ENCODE measurements at regions not wholly inside any gene's neighbourhood (a gene's known extent, or its start where the extent isn't known, plus 50 kb on each side); places are given as distances from the start of the nearest gene placed in this dataset.

DNA sequence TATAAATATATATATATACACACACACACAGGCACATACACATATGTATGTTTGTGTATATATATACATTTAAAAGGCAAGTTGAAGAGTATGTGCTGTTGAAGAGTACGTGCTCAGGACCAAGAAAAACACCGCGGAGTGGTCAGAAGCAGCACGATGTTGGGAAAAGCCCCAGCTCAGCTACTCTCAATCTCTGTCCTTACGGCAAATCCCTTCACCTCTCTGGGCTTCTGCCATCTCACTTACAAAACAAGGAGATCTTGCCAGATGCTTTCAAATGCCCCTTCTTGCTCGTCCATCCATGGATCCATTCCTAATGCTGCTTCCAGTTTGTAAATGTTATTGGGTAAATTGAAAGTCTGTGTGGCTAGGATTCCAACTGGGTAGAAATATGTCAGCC lies 333.9 kb downstream of the BCL11A start:
- no peak overlapping the region for H3K27ac ChIP-seq
- DNase-seq, result no peak
- H3K9ac ChIP-seq (ENCODE audit: low read depth in 2 of 2, low read length in 2 of 2), result no peak overlapping the region
- no peaks in the 10 kb centered on the region for H3K9me3 ChIP-seq
- no peaks in the 10 kb centered on the region for H3K4me1 ChIP-seq
- H3K36me3 ChIP-seq, result no peaks in the 10 kb centered on the region
- H3K27me3 ChIP-seq, result no peaks in the 10 kb centered on the region
- intact Hi-C loops (cut with DNase I), result loop anchor here (10.0 kb wide), 1 partner anchor 335 kb away; the partner anchor contains the start of gene BCL11A
- no peak overlapping the region for H3K4me3 ChIP-seq
- TF ChIP-seq, protein P1, sequence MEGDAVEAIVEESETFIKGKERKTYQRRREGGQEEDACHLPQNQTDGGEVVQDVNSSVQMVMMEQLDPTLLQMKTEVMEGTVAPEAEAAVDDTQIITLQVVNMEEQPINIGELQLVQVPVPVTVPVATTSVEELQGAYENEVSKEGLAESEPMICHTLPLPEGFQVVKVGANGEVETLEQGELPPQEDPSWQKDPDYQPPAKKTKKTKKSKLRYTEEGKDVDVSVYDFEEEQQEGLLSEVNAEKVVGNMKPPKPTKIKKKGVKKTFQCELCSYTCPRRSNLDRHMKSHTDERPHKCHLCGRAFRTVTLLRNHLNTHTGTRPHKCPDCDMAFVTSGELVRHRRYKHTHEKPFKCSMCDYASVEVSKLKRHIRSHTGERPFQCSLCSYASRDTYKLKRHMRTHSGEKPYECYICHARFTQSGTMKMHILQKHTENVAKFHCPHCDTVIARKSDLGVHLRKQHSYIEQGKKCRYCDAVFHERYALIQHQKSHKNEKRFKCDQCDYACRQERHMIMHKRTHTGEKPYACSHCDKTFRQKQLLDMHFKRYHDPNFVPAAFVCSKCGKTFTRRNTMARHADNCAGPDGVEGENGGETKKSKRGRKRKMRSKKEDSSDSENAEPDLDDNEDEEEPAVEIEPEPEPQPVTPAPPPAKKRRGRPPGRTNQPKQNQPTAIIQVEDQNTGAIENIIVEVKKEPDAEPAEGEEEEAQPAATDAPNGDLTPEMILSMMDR (IDR thresholded peaks at IDR 0.05), result no peak

DNA sequence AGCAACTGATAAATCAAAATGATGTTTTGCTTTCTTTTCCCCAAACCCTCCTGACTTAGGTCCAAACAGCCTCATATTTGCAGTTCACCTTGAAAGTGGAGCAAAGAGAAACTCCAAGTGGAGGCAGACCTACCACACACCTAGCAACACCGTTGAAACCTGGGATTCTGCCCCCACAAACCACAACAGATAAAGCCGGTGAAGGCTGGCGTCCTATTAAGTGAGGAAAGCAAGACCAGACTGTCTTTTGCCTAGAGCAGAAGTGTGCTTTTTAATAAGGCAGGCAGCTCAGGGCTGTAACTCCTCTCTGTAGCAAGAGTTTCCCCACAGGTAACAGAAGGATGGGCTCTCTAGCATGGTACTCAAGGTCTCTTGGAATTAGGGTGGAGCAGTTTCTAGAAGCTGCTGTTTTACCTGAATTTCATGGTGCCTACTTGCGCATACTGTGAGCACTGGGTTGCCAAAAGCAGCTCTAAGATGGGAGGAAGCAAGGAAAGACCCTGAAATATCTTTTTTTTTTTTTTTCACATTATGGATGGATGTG lies 336.9 kb downstream of the BCL11A start:
- Histone ChIP-seq H3K27ac (no peak overlapping the region), H3K27me3 (no peaks in the 10 kb centered on the region), H3K9me3 (no peaks in the 10 kb centered on the region), H3K4me3 (no peak overlapping the region), H3K4me1 (no peaks in the 10 kb centered on the region), H3K9ac (ENCODE audit: low read depth in 2 of 2, low read length in 2 of 2) (no peak overlapping the region), H3K36me3 (no peaks in the 10 kb centered on the region)
- TF ChIP-seq, protein P1 (IDR thresholded peaks at IDR 0.05), result no peak
- intact Hi-C loops (cut with DNase I), result loop anchor here (10.0 kb wide), 1 partner anchor 338 kb away; the partner anchor contains the start of gene BCL11A
- DNase-seq, result no peak

DNA sequence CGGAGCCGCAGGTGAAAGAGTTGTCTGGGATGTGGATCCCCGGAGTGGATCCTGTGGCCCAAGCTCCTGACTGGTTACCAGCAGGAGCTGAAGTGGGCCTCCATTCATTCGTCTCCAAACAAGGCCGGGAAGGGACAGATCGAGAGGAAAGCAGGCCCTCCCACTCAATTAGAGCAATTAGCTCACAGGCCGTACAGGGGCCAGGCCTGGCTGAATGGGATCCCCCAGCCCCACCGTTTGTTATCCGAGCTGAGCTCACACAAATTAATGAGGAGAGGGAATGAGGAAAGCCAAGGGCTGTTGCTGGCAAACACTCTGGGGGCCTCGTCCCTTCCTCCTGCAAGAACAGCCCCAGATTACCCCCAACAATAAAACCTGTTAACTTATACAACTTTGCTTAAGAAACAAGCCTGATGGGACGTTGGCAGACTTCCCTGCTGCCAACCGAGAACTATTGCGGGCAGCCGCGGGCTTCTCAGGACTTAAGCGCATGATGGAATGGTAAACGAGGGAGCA lies 338.0 kb downstream of the BCL11A start:
- H3K9ac ChIP-seq (ENCODE audit: low read depth in 2 of 2, low read length in 2 of 2), result peak overlapping the region in 1 of 2 donors; percentile 68
- intact Hi-C loops (cut with DNase I), result loop anchor here (10.0 kb wide), 1 partner anchor 339 kb away; the partner anchor contains the start of gene BCL11A

GRCh38 chr2:60214626-60214875 lies 338.9 kb downstream of the BCL11A start:
- Histone ChIP-seq H3K4me3 (no peak overlapping the region), H3K27ac (peak overlapping the region; percentile 20), H3K36me3 (no peaks in the 10 kb centered on the region), H3K27me3 (no peaks in the 10 kb centered on the region), H3K9me3 (no peaks in the 10 kb centered on the region), H3K4me1 (no peaks in the 10 kb centered on the region), H3K9ac (ENCODE audit: low read depth in 2 of 2, low read length in 2 of 2) (no peak overlapping the region)
- TF ChIP-seq, protein P1 (IDR thresholded peaks at IDR 0.05), result no peak
- intact Hi-C loops (cut with DNase I), result loop anchor here (10.0 kb wide), 1 partner anchor 340 kb away; the partner anchor contains the start of gene BCL11A
- no peak for DNase-seq

More for the DNA sequence above, 338.0 kb downstream of the BCL11A start:
- Histone ChIP-seq H3K4me3 (no peak overlapping the region), H3K4me1 (no peaks in the 10 kb centered on the region), H3K36me3 (no peaks in the 10 kb centered on the region), H3K27ac (peak overlapping the region; percentile 20), H3K27me3 (no peaks in the 10 kb centered on the region), H3K9me3 (no peaks in the 10 kb centered on the region)
- peak; percentile 55 for DNase-seq
- TF ChIP-seq, protein P1 (IDR thresholded peaks at IDR 0.05), result no peak

GRCh38 chr2:60213865-60214625 lies 339.4 kb downstream of the BCL11A start:
- H3K27ac ChIP-seq, result peak overlapping the region; percentile 66
- TF ChIP-seq, protein P1 (IDR thresholded peaks at IDR 0.05), result no peak
- peak overlapping the region; percentile 66 to 72 for H3K9ac ChIP-seq (ENCODE audit: low read depth in 2 of 2, low read length in 2 of 2)
- no peaks in the 10 kb centered on the region for H3K27me3 ChIP-seq
- no peaks in the 10 kb centered on the region for H3K4me1 ChIP-seq
- H3K4me3 ChIP-seq, result peak overlapping the region; percentile 14
- intact Hi-C loops (cut with DNase I), result loop anchor here (10.0 kb wide), 1 partner anchor 341 kb away; the partner anchor contains the start of gene BCL11A
- no peaks in the 10 kb centered on the region for H3K36me3 ChIP-seq
- H3K9me3 ChIP-seq, result no peaks in the 10 kb centered on the region
- peak; percentile 80 for DNase-seq
